Neural progenitor cell (in vitro differentiated cells): ENCODE measurements at regions not wholly inside any gene's neighbourhood (a gene's known extent, or its start where the extent isn't known, plus 50 kb on each side); places are given as distances from the start of the nearest gene placed in this dataset.

Experiments
- EZH2 ChIP-seq: fragments of 200-600 bp; sonication (generic); IDR thresholded peaks from 2 replicates; pipeline ENCODE4 v1.6.1; 2017; ENCODE audit warnings: antibody characterized with exemption, mild to moderate bottlenecking, moderate library complexity
- TF ChIP-seq, protein P1 (sequence below): fragments of 200-600 bp; sonication (generic); IDR thresholded peaks from 2 replicates; pipeline ENCODE4 v1.5.1; 2017; ENCODE audit warnings: antibody characterized with exemption, mild to moderate bottlenecking

- TF ChIP-seq, protein P1, sequence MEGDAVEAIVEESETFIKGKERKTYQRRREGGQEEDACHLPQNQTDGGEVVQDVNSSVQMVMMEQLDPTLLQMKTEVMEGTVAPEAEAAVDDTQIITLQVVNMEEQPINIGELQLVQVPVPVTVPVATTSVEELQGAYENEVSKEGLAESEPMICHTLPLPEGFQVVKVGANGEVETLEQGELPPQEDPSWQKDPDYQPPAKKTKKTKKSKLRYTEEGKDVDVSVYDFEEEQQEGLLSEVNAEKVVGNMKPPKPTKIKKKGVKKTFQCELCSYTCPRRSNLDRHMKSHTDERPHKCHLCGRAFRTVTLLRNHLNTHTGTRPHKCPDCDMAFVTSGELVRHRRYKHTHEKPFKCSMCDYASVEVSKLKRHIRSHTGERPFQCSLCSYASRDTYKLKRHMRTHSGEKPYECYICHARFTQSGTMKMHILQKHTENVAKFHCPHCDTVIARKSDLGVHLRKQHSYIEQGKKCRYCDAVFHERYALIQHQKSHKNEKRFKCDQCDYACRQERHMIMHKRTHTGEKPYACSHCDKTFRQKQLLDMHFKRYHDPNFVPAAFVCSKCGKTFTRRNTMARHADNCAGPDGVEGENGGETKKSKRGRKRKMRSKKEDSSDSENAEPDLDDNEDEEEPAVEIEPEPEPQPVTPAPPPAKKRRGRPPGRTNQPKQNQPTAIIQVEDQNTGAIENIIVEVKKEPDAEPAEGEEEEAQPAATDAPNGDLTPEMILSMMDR: no peak
- no peak for TF ChIP-seq EZH2
Observed at GRCh38 chr19:30111021-30111855, 169.2 kb downstream of the URI1 start.
